Transverse colon (tissue), 4 donors: ENCODE measurements at regions not wholly inside any gene's neighbourhood (a gene's known extent, or its start where the extent isn't known, plus 50 kb on each side); places are given as distances from the start of the nearest gene placed in this dataset.
A peak's percentile ranks its signal among the peaks of the same experiment; 100 is the strongest.

Source experiments
- DNase-seq: peaks from one replicate; pipeline ENCODE4 v3.0.0-alpha.2; 2019
- H3K27ac ChIP-seq, 4 donors: fragments of 200-600 bp; sonication (generic); 2 replicates each; pipeline ENCODE4 v1.5.1; 2016 to 2018; ENCODE audit warnings: inconsistent platforms in 4 of 4
- H3K27me3 ChIP-seq: fragments of 200-600 bp; sonication (generic); 2 replicates; pipeline ENCODE4 v1.5.1; 2017; ENCODE audit warnings: inconsistent platforms
- H3K36me3 ChIP-seq, 4 donors: fragments of 200-600 bp; sonication (generic); 2 replicates each; pipeline ENCODE4 v1.5.1; 2017 to 2019; ENCODE audit warnings: inconsistent platforms in 4 of 4
- H3K4me1 ChIP-seq, 4 donors: fragments of 200-600 bp; sonication (generic); 2 replicates each; pipeline ENCODE4 v1.5.1; 2017 to 2020; ENCODE audit warnings: inconsistent platforms in 4 of 4
- H3K4me3 ChIP-seq, 4 donors: fragments of 200-600 bp; sonication (generic); 1 replicate in 1 of 4; 2 replicates in 3 of 4; pipeline versions ENCODE4 v1.5.1 to v1.6.1; 2017 to 2019; ENCODE audit warnings: inconsistent platforms in 4 of 4
- H3K9me3 ChIP-seq, 2 donors: fragments of 200-600 bp; sonication (generic); 2 replicates each; pipeline ENCODE4 v1.5.1; 2017 to 2019; ENCODE audit warnings: inconsistent platforms in 2 of 2
- CTCF ChIP-seq, 5 experiments: fragments of 200-600 bp in 3 of 5; fragments of 450-650 bp in 2 of 5; sonication (generic) in 3 of 5; IDR thresholded peaks; 1 replicate in 2 of 5; 2 replicates in 3 of 5; pipeline ENCODE4 v1.5.1; 2016 to 2017; ENCODE audit warnings: antibody characterized with exemption in 5 of 5, inconsistent platforms in 3 of 5, mild to moderate bottlenecking in 2 of 5, moderate library complexity in 1 of 5
- EP300 ChIP-seq: sonication (generic); formaldehyde crosslinking; IDR thresholded peaks from one replicate; pipeline ENCODE4 v1.6.1; 2017; ENCODE audit warnings: antibody characterized with exemption, low read depth
- POLR2A ChIP-seq: fragments of 450-650 bp; IDR thresholded peaks from one replicate; pipeline ENCODE4 v1.6.1; 2016; ENCODE audit warnings: antibody characterized with exemption, mild to moderate bottlenecking, moderate library complexity
- POLR2AphosphoS5 ChIP-seq, 3 donors: sonication (generic); formaldehyde crosslinking; IDR thresholded peaks; one replicate each; pipeline ENCODE4 v1.6.1; 2016; ENCODE audit warnings: antibody characterized with exemption in 3 of 3
- WGBS, 2 donors: methylation state at CpG; one replicate each; pipeline ENCODE4 v1.1.5; 2018; ENCODE audit warnings: low coverage in 1 of 2; 5-methylcytosine and 5-hydroxymethylcytosine counted together
- in situ Hi-C, 4 donors: fragments of 200-750 bp; cut with MboI; loops; one replicate each; pipeline versions ENCODE4 v1.15.0 to v1.15.1; 2017; ENCODE audit warnings: low sequenced_read_pairs in 3 of 4, low pct_ligation_motif_present in 1 of 4, low pct_unique_long_range_greater_than_20kb in 1 of 4
- intact Hi-C: fragments of 100-400 bp; cut with DNase I; formaldehyde crosslinking; loops from one replicate; pipeline ENCODE4 v1.15.1; 2023; ENCODE audit warnings: low total_unique reads

- no peaks in the 10 kb centered on the region for H3K36me3 ChIP-seq
- H3K9me3 ChIP-seq, result no peaks in the 10 kb centered on the region
- TF ChIP-seq POLR2AphosphoS5 (IDR thresholded peaks at IDR 0.05) (no peak), POLR2A (no peak), EP300 (no peak), CTCF (IDR thresholded peaks at IDR 0.05) (no peak)
- H3K4me3 ChIP-seq, result no peak overlapping the region
- H3K27me3 ChIP-seq, result no peaks in the 10 kb centered on the region
- DNase-seq, result no peak
- H3K4me1 ChIP-seq, result no peaks in the 10 kb centered on the region
- no peak overlapping the region for H3K27ac ChIP-seq
- intact Hi-C loops (no loop called here), in situ Hi-C loops (loop anchor here in 2 of 4 donors (25.0 kb wide), 2 partner anchors 303 to 578 kb away; partner anchors contain the start of gene ZSWIM6 (in 1 of the 2))
- 80 to 85% methylated on average over 7 of the region's 7 CpGs for WGBS, 2 donors
These were observed 308.3 kb downstream of the ZSWIM6 start for GRCh38 chr5:61640179-61641021.

- Histone ChIP-seq H3K36me3 (no peaks in the 10 kb centered on the region), H3K4me3 (no peak overlapping the region), H3K9me3 (no peaks in the 10 kb centered on the region), H3K27ac (no peak overlapping the region), H3K4me1 (no peaks in the 10 kb centered on the region), H3K27me3 (no peaks in the 10 kb centered on the region)
- WGBS, 2 donors, result 40 to 67% methylated on average over 1 to 7 of the region's 7 CpGs
- no peak for DNase-seq
- TF ChIP-seq EP300 (no peak), CTCF (IDR thresholded peaks at IDR 0.05) (peak in 3 of 5 experiments; percentile 13 to 23 (median 20)), POLR2A (no peak)
- intact Hi-C loops (no loop called here), in situ Hi-C loops (loop anchor here in 2 of 4 donors (25.0 kb wide), 2 partner anchors 305 to 580 kb away; partner anchors contain the start of gene ZSWIM6 (in 1 of the 2))
These were observed 309.9 kb downstream of the ZSWIM6 start for GRCh38 chr5:61641748-61642565.

- in situ Hi-C loops, result loop anchor here in 2 of 4 donors (25.0 kb wide), 2 partner anchors 310 to 585 kb away; partner anchors contain the start of gene ZSWIM6 (in 1 of the 2)
- Histone ChIP-seq H3K4me1 (no peaks in the 10 kb centered on the region), H3K4me3 (no peak overlapping the region), H3K27me3 (no peaks in the 10 kb centered on the region), H3K9me3 (no peaks in the 10 kb centered on the region), H3K36me3 (no peaks in the 10 kb centered on the region), H3K27ac (no peak overlapping the region)
- no peak for TF ChIP-seq CTCF (IDR thresholded peaks at IDR 0.05)
- TF ChIP-seq POLR2A, result no peak
- TF ChIP-seq EP300, result no peak
- no peak for TF ChIP-seq POLR2AphosphoS5 (IDR thresholded peaks at IDR 0.05)
- WGBS, 2 donors, result 86 to 92% methylated on average over 4 to 6 of the region's 6 CpGs
- DNase-seq, result no peak
- intact Hi-C loops, result no loop called here
These were observed 315.6 kb downstream of the ZSWIM6 start for GRCh38 chr5:61647672-61648071.

DNA sequence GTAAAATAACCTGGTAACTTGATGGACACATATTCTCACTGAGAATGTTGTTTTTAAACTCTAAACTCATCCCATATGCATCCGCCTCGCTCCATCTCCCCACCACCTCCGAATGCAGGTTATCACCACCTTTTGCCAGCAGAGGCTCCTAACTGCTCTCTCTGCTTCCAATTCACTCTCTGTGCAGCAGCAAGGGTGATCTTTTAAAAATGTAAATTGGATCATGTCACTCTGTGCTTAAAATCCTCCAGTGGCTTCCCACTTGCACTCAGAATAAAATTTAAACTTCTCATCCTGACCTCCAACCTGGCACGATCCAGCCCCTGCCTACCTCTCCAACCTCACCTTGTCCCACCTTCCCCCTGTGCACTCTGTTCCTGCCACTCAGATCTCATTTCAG lies 317.2 kb downstream of the ZSWIM6 start:
- intact Hi-C loops, result no loop called here
- in situ Hi-C loops, result loop anchor here in 2 of 4 donors (25.0 kb wide), 2 partner anchors 312 to 587 kb away; partner anchors contain the start of gene ZSWIM6 (in 1 of the 2)
- WGBS, 2 donors, result 88 to 92% methylated on average over 4 of the region's 4 CpGs

More for the DNA sequence above, 317.2 kb downstream of the ZSWIM6 start:
- Histone ChIP-seq H3K27ac (no peak overlapping the region), H3K27me3 (no peaks in the 10 kb centered on the region), H3K36me3 (no peaks in the 10 kb centered on the region), H3K4me3 (no peak overlapping the region), H3K4me1 (no peaks in the 10 kb centered on the region), H3K9me3 (no peaks in the 10 kb centered on the region)
- DNase-seq, result no peak
- no peak for TF ChIP-seq POLR2A
